HFFc6 (cell line): ENCODE measurements at regions not wholly inside any gene's neighbourhood (a gene's known extent, or its start where the extent isn't known, plus 50 kb on each side); places are given as distances from the start of the nearest gene placed in this dataset.

Experiments used
- DNase-seq: peaks from one replicate; pipeline ENCODE4 v3.0.0-alpha.2; 2018
- H3K27ac Mint-ChIP-seq: 2 replicates; pipeline ENCODE4 v1.8.0; 2020; ENCODE audit warnings: mild to moderate bottlenecking, mixed read lengths
- H3K27me3 Mint-ChIP-seq: 2 replicates; pipeline ENCODE4 v1.8.0; 2021; ENCODE audit warnings: mild to moderate bottlenecking, moderate library complexity, mixed read lengths; ENCODE audit not compliant: insufficient read depth
- H3K36me3 Mint-ChIP-seq: 2 replicates; pipeline ENCODE4 v1.8.0; 2021; ENCODE audit warnings: low read depth, mixed read lengths
- H3K4me1 Mint-ChIP-seq: 2 replicates; pipeline ENCODE4 v1.8.0; 2020; ENCODE audit warnings: low read depth, mixed read lengths
- H3K4me3 Mint-ChIP-seq: 2 replicates; pipeline ENCODE4 v1.8.0; 2020; ENCODE audit warnings: mild to moderate bottlenecking, moderate library complexity, mixed read lengths
- H3K9me3 Mint-ChIP-seq: 2 replicates; pipeline ENCODE4 v1.8.0; 2020; ENCODE audit warnings: mild to moderate bottlenecking, mixed read lengths
- TF ChIP-seq, protein P1 (sequence below): fragments of 200-600 bp; sonication (generic); IDR thresholded peaks from 2 replicates; pipeline ENCODE4 v1.5.0; 2021; ENCODE audit warnings: antibody characterized with exemption, mild to moderate bottlenecking

DNA sequence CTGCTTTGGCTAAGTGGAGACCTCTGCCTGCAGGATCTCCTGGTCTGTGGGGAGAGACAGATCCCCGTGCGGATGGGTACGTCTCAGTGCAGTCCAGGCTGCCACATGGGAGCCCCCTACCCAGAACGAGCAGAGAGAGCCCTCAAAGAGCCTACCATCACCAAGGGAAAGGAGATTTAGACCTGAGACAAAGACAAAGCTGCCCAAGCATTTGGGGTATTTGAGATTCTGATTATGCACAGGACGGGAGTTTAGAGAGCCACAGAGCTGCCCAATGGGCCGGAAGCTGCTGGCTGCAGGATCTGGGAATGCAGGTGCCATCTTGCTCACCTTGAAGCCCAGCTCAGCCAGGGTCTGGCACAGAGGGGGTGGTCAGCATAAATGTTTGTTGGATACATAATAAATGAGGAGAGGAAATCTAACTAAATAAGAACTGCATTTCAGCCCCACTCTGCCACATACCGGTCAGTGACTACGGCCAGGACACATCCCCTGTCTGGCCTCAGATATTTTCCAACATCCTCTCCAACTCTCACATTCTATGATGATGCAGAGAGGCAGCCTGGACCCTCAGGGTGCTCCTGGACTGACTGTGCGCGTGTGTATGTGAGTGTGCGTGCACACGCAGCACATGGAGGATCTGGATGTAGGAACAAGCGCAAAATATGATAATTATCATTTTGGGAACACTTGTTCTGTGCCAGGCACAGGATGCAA, 157.8 kb downstream of the FGF18 start:
- H3K9me3 Mint-ChIP-seq, result peaks cover 4% of the 10 kb centered on the region; the same call in 1 of the 2 replicates
- peaks cover 30% of the 10 kb centered on the region for H3K27me3 Mint-ChIP-seq
- no peak overlapping the region for H3K4me3 Mint-ChIP-seq
- TF ChIP-seq, protein P1, sequence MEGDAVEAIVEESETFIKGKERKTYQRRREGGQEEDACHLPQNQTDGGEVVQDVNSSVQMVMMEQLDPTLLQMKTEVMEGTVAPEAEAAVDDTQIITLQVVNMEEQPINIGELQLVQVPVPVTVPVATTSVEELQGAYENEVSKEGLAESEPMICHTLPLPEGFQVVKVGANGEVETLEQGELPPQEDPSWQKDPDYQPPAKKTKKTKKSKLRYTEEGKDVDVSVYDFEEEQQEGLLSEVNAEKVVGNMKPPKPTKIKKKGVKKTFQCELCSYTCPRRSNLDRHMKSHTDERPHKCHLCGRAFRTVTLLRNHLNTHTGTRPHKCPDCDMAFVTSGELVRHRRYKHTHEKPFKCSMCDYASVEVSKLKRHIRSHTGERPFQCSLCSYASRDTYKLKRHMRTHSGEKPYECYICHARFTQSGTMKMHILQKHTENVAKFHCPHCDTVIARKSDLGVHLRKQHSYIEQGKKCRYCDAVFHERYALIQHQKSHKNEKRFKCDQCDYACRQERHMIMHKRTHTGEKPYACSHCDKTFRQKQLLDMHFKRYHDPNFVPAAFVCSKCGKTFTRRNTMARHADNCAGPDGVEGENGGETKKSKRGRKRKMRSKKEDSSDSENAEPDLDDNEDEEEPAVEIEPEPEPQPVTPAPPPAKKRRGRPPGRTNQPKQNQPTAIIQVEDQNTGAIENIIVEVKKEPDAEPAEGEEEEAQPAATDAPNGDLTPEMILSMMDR, result no peak
- H3K36me3 Mint-ChIP-seq, result no peaks in the 10 kb centered on the region
- no peak for DNase-seq
- no peak overlapping the region for H3K27ac Mint-ChIP-seq
- H3K4me1 Mint-ChIP-seq, result peaks cover 6% of the 10 kb centered on the region; the same call in 1 of the 2 replicates

GRCh38 chr5:171578049-171578828, 158.8 kb downstream of the FGF18 start:
- no peak overlapping the region for H3K4me3 Mint-ChIP-seq
- no peak for DNase-seq
- no peak overlapping the region for H3K27ac Mint-ChIP-seq
- H3K27me3 Mint-ChIP-seq, result peaks cover 31% of the 10 kb centered on the region
- peaks cover 4% of the 10 kb centered on the region; the same call in 1 of the 2 replicates for H3K9me3 Mint-ChIP-seq
- TF ChIP-seq, protein P1, result no peak
- H3K4me1 Mint-ChIP-seq, result peaks cover 6% of the 10 kb centered on the region; the same call in 1 of the 2 replicates
- H3K36me3 Mint-ChIP-seq, result no peaks in the 10 kb centered on the region

- Mint-ChIP-seq H3K27me3 (peaks cover 32% of the 10 kb centered on the region), H3K27ac (no peak overlapping the region), H3K9me3 (peaks cover 4% of the 10 kb centered on the region; the same call in 1 of the 2 replicates), H3K4me3 (no peak overlapping the region), H3K36me3 (no peaks in the 10 kb centered on the region), H3K4me1 (peaks cover 6% of the 10 kb centered on the region; the same call in 1 of the 2 replicates)
- no peak for DNase-seq
- TF ChIP-seq, protein P1, result no peak
Observed at GRCh38 chr5:171578829-171579491, 159.5 kb downstream of the FGF18 start.

GRCh38 chr5:171579976-171580411, 160.5 kb downstream of the FGF18 start:
- peaks cover 31% of the 10 kb centered on the region for H3K27me3 Mint-ChIP-seq
- no peaks in the 10 kb centered on the region for H3K36me3 Mint-ChIP-seq
- TF ChIP-seq, protein P1, result no peak
- peaks cover 6% of the 10 kb centered on the region; the same call in 1 of the 2 replicates for H3K4me1 Mint-ChIP-seq
- H3K27ac Mint-ChIP-seq, result no peak overlapping the region
- no peak for DNase-seq
- H3K9me3 Mint-ChIP-seq, result peaks cover 4% of the 10 kb centered on the region; the same call in 1 of the 2 replicates
- H3K4me3 Mint-ChIP-seq, result no peak overlapping the region

DNA sequence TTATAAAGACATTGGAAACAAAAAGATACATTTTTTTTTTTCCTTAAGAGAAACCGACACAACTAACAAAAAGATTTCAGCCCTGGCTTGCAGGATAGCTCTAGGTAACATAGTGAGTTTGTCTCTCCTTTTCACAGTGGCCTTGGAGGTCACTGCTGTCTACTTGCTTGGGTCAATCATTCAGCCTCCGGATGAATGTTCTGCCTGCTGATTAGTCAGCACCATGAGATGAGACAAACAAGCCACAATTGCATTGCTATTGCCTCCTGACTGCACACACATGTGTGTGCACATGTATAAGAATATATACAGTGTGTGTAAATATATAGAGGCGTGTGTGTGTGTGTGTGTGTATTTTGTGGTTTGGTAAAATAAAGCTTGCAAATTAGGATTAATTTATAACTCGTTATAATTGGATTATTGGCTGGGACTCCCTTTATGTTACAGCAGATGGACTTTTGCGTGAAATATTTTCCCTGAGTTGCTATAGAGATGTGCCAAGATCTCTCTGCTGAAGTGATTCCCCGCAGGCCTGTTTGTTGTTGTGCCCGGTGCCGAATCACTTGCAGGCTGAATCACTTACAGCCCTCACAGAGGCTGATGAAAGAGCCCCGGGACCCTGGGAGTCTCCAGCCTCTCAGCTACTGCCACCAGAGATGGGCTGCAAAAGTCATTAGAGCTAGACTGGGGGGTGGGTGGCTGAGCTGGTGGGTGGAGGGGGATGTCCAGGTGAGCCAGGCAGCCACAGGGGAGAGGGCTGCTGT, 161.2 kb downstream of the FGF18 start:
- H3K27ac Mint-ChIP-seq, result no peak overlapping the region
- no peaks in the 10 kb centered on the region for H3K36me3 Mint-ChIP-seq
- H3K9me3 Mint-ChIP-seq, result peaks cover 4% of the 10 kb centered on the region; the same call in 1 of the 2 replicates
- peaks cover 31% of the 10 kb centered on the region for H3K27me3 Mint-ChIP-seq
- H3K4me3 Mint-ChIP-seq, result no peak overlapping the region
- TF ChIP-seq, protein P1, result no peak
- peaks cover 6% of the 10 kb centered on the region; the same call in 1 of the 2 replicates for H3K4me1 Mint-ChIP-seq
- no peak for DNase-seq
